CD4-positive, alpha-beta T cell treated with Interleukin-21 for 1 hour (primary cell): ENCODE measurements at regions not wholly inside any gene's neighbourhood (a gene's known extent, or its start where the extent isn't known, plus 50 kb on each side); places are given as distances from the start of the nearest gene placed in this dataset.

Source experiments
- DNase-seq: peaks from one replicate; pipeline ENCODE4 v3.0.0-alpha.2; 2020

DNA sequence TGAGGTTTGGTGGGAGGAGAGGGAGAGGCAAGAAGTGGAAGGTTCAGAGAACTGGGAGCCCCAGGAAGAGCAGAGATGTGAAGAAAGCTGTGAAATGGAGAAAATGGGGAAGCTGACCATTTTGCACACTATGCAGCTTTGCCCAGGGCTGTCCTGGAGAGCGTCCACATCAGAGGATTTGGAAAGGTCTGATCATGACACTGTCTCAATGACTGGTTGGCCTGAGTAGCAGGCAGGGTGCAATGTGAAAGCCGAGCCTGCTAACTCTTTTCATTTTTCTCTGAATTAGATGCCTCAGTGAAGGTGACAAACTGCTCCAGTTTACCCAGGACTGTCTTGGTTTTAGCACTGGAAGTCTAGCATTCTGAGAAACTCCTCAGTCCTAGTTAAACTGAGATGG lies 330.1 kb upstream of the RPS6KA3 start:
- no peak for DNase-seq

DNA sequence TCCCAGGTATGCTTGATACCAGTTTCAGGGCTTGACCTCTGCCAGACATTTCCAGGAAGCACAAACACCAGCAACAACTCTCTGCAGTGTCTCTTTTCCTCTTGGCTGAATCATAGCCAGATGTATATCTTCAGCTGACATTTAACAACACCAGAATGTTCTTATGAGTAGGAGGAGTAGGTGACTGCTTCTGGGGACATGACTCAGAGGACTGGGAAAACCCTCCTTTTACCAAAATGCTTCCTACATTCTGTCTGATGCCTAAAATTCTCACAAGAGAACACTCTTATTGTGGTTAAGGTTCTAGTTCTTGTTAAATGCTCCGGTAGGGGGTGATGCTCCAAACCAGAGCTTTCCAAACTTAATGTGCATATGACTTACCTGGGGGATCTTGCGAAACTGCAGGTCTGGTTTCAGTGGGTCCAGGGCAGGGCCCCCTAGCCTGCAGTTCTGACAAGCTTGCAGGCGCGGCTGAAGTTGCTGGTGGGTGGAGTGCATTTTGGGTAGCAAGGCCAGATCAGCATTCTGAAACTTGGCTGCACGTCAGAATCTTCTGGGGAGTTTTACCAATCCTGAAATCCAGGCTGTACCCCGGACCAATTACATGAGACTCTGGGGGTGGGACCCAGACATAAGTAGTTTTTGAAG lies 329.3 kb upstream of the RPS6KA3 start:
- DNase-seq = no peak

DNA sequence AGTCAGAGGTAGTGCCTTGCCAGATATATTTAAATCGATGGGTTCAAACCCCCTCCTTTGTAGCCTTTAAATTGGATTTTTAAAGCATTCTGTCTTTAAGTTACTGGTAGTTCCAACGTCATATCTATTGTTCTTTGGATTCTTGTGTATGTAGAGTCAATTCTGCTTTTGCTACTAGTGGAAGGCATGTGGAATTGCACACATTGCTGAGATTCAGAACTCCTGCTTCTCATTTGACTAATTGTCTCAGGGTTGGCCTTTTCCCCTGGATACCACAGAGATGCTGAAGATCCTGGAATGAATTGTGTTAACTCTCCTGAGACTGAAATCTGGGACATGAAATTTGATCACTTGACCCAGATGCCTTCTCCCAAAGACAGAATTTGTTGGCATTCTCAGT lies 328.3 kb upstream of the RPS6KA3 start:
- DNase-seq = no peak

DNA sequence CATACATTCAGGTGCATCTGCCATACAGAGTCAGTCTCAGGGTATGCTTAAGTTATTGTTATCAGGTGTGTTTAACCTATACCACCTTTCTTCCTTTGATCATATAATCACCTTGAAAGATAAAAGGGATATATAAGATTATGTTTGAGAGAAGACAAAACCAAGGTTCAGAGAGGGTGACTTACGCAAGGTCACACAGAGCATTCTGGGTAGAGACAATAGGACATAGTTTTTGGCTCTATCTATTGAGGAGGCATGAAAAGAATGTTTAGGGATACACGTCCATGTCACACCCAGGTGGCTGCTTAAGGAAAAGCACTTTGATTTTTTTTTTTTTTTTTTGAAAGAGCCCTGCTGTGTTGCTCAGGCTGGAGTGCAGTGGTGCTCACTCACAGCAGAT lies 327.1 kb upstream of the RPS6KA3 start:
- DNase-seq = no peak

DNA sequence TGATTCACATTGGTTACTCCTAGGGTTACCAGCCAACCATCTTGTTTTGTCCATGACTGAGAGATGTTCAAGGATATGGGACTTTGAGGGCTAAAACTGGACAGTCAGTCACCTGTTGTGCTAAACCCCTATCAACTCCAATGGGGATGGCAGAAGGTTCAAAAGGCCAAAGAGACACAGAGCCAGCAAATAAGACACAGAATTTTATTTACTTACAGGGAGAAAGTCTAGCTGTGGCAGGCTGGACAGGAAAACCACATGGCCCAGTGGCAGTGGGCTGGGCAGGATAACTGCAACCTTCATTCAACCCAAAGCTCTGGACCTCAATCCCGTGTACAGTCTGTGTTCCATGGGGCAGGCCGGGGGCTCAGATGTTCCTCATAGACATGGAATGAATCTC lies 326.7 kb upstream of the RPS6KA3 start:
- DNase-seq = no peak

DNA sequence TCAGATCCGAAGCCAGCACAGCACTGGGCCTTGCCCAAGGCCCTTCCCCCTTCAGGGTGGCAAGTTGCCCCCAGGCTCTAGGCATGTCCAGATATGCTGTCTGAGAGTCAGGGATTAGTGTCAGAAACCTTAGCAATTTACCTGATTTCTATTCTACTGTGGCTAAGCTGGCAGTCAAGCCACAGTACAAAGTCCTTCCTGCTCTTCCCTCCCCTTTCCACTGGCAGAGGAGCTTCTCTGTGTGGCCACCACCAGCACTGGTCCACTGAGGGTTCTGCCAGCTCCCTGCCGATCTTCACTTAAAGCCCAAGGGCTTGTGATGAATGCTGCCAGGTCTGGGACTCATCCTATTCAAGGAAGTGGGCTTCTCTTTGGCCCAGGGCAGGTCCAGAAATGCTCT lies 324.5 kb upstream of the RPS6KA3 start:
- DNase-seq = no peak

DNA sequence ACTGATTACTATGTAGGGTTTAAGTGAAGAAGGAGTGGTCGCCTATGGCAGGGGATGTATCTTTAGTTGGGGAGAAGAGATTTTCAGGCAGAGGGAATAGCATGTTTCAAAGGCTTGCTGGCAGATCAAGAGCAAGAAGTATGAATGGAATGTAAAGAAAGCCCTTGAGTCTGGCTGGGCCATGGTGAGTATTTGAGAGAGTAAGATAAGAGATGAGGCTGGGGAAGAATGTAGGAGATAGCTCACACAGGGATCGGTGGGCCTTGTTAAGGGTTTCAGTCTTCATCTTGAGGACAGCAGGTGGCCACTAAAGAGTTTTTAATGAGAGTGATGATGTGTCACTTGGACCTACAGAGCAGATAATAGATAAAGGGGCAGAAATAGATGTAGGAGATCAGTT lies 319.1 kb upstream of the RPS6KA3 start:
- DNase-seq = no peak

DNA sequence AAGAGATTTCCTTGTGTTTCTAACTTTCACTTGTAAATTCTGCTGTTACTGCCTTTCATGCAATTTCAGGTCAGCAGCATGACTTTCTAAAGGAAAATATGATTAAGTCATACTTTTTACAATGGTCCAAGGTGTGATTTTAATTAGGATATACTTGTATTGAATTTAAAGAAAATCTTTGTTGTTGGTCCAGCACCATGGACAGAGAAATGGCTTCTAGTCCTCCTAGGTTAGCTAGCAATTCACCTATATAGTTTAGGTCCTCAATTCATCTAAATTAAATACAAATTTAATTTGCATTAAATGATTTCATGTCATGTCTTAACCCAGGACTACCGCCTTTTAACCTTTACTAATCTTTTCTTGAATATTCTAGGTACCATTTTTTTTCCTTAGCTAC lies 304.9 kb upstream of the RPS6KA3 start:
- no peak for DNase-seq

DNA sequence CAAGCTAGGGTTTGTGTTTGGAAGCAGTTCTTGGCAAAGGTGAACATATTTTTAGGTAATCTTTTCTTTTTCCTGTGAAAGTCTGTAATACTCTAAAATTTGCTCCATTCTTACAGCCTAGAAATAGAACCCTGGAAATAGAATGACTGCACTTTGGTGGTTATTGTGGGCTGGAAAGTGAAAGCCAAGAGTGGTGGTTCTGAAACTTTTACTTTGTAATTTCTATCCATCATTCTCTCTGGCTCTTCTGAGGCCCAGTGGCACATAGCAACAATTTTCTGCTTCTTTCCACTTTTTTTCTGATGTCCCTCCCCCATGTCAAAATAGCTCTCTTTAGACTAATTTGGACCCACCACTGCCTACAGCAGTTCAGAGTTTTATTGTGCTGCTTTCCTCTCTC lies 300.4 kb upstream of the RPS6KA3 start:
- no peak for DNase-seq

DNA sequence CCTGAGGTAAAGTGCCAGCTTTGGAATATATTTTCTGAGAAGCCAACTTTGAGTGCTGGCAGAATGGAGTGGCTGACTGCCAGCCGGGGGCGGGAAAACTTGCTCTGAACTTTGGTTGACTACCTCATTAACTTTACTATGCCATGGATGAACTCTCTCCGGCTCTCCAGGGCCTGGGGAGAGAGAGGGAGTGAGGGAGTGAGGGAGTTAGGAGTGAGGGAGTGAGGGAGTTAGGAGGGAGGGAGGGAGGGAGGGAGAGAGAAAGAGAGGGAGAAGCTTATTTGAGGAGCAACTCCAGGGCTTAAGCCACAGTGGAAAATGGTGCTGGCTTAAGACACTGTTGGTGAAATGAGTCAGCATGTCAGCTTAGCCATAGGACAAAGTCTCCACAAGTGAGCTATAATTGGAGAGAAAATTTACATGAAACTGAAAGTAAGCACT lies 280.9 kb upstream of the RPS6KA3 start:
- DNase-seq = no peak

DNA sequence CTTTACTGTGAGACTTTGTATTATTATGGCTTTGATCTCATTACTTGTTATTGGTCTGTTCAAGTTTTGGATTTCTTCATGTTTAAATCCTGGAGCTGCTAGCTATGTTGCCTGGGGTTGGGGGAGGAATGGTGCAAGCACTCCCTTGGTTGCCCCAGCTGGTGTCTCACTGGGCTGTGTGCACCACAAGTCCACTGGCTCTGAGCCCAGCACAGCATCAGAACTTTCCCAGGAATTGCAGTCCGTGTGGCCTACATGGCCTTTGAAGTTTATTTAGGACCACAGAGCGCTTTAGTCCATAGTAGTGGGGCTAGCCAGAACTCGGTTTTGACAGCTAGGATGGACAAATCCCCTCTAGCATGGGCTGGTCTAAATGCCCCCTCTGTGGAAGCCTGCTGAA lies 278.8 kb upstream of the RPS6KA3 start:
- DNase-seq = no peak

DNA sequence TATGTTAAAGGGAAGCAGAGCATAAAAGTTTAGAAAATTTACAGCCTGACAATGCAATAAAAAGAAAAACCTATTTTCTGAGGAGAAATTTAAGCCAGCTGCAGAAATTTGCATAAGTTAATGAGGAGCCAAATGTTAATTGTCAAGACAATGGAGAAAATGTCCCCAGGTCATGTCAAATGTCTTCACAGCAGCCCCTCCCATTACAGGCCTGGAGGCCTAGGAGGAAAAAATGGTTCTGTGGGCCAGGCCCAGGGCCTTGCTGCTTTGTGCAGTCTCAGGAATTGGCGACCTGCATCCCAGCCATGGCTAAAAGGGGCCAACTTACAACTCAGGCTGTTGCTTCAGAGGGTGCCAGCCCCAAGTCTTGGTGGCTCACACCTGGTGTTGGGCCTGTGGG lies 275.4 kb upstream of the RPS6KA3 start:
- DNase-seq = no peak

DNA sequence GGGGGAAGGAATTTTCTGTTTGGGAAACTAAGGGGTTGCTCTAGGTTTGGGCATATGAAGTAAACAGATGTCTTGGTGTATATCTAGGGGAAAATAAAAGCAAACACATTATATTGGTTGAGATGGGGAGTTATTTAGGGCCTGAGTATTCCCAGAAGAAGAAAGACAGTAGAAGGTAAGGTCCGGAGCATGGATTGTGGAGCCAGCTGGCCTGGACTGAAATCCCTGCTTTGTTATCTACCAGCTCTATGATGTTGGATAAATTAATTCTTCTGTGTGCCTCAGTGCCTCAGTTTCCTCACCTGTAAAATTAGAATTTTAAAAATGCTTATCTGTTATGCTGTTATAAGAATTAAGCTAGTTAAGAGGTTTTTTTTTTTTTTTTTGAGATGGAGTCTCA lies 272.3 kb upstream of the RPS6KA3 start:
- DNase-seq = no peak

DNA sequence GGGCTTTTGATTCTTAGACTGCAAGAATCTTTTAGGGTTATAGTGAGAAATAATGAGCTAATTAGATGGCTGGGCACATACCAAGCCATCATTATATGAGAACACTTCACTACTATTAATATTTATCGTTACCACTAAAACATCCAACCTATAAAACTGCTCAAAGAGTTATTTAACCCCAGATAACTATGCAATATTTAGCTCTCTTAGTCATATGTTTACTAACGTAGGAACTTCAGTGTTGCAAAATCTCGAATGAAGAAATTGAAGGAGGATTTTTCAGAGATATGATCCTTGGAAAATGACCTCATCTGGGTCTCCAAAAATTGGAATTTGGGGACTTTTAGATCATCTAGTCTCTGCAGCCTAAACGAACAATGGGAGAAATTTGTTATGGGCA lies 265.0 kb upstream of the RPS6KA3 start:
- no peak for DNase-seq

DNA sequence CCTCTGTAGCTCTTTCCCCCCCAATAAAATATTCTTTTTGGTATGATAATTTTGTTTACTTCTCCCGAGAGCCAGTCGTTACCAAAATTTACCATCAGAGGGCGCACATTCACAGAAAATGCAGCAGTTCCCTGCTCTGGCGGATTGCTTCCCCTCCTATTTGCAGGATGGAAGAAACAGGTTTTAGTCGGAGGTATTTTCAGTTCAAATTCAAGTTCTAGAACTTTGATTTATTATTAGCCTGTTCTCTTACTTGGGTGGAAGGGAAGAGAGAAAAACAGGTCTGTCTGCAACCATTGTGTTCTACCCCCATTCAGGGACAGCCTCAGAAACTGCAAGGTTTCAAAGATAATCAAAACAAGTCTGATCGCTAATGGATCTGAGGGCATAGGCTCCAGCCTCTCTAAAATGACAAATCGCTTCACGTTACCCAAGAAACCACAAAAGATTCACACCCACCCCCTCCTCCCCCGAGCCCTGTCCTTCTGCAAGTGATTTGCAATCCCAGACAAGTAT lies 263.8 kb upstream of the RPS6KA3 start:
- DNase-seq = peak; percentile 59

DNA sequence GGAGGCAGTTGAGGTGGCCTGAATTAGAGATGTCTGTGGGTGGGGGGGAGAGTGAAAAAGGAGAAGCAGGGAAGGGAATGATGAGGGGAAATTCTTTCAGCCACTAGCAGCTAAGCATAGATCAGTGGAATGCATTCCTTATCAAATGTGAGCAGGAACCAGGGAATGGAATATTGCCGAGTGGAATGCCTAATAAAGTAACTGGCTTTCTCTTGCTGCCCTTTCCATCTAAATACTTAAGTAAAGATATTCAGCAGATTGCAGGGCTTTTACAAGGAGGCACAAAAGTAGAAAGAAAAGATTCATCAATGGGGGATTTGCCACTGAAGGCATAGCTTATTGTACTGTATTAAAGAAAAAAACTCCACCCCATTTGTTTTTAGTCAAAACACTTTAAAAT lies 263.0 kb upstream of the RPS6KA3 start:
- no peak for DNase-seq

DNA sequence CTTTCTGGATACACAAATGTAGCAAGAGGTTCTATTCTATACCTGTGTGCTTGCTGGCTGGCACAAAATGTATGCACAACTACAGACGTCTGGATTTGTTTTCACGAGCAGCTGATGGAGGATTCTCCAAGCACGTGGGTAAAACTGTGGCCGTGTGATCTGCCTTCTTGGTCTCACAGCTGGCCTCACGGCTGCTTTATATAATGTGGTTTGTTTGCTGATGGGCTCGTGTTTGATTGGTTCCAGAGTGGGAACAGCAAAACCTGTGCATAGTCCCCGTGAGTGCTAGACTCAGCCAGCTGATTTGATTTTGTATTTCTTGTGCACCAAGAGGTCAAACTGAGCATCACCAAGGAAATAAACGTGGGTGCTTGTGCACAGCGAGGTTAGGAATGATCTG lies 262.6 kb upstream of the RPS6KA3 start:
- no peak for DNase-seq

DNA sequence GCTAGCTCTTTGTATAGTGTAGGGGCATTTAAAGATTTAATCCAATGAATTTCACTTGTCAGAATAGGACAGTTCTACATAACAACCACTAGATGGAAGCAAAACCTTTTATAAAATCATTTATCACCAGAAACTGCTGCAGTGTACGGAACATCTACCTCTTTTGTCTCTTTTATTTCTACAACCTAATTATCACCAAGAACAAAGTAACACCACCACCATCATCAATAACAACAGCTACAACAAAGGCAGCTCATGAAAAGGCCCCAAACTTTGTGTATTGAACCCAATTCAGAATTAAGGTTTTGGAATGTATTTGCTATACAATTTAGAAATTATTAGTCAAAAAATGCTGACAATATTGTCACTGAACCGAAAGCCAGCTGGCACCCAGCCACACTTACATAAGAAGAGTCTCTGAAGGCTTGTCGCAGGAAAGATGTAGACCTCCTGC lies 260.9 kb upstream of the RPS6KA3 start:
- peak; percentile 32 for DNase-seq

DNA sequence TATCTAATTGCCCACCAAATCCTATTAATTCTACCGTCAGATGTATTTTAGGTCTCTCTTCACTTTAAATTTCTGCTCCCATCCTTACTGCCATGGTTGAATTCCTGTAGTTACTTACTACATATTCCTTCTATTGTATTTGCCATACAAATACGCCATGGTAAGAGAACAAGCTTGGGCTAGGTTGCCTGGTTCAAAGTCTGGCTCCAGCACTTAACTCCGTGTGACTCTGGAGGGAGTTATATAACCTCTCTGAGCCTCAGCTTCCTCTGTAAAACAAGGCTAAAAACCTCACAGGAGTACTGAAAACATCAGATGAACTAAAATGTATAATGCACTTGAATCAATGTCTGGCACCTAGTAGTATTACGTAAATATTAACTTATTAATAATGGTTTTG lies 260.3 kb upstream of the RPS6KA3 start:
- DNase-seq = no peak

DNA sequence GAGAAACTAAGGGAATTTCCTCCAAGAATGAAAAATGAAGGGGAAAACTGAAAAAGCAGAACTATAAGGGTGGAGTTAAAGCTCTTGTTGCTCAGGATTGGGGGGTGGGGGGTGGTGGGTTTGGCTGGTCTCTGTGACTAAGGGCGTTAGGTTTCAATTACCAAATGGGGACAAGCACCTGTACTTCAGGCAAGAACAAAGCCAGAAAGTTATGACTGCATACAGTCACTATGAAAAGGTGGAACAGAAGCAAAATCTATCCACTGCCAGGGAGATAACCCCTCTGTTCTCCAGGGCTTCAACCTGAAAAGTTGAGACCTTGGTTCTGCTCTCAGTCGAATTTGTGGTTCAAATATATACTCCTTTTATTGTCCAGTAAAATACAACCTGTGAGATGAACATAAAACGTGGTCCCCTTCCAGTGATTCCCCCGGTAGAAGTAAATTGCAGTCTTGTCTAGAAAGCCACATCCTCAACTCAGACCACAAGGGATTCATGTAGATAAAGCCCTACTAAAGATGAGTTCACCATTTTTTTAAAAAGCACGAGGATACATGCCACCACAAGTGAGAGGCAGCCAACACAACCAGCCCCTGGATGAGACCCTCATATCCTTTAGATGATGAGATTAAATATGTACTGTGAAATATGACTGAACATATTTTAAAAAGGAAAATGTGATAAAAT lies 257.1 kb upstream of the RPS6KA3 start:
- peak; percentile 15 for DNase-seq

DNA sequence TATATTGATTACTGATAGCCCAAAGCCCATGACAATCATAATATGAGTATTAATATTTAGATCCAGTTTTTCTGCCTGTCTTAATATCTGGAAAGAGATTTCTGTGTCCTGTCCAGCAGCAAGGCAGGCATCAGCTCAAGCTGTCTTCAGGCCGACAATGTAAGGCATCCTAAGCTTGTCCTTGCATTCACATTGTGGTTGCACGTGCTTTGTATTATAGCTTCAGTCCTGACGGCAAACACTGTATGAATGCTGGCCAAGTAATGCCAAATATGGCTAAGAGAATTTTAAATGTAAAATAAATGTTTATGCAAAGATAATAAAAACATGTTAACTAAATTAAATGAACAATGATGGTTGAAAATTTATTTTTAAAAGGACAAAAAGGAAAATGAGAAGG lies 255.7 kb upstream of the RPS6KA3 start:
- DNase-seq = no peak

DNA sequence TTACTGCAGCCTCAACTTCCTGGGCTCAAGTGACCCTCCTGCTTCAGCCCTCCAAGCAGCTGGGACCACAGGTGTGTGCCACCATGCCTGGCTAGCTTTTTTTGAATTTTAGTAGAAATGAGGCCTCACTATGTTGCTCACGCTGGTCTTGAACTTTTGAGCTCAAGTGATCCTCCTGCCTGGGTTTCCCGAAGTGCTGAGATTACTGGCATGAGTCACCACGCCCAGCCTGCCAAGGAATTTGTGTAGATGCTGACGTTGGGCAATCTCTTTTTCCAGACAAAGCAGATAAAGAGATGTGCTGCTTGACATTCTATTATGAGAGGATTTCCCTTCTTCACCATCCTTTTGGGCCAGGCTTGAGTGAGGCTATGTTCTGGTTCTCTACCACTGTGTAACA lies 254.5 kb upstream of the RPS6KA3 start:
- no peak for DNase-seq

DNA sequence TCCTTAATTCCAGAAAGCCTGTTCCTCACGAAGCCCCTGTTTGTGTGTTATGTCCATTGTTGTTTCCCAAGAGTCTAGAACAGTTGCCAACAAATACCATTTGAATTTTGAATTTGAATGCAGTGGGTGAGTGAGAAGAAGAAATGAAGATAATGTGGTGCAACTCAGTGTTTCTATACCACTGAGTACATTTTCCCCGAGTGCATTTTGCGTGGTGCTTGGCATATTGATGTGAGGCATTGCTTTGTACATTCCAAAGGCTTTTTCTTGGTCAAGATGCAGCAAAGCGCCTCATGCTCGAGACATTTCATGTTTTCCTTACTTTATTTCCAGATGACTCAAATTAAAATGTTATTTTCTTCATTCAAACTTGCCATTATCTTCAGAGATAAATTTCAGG lies 253.1 kb upstream of the RPS6KA3 start:
- DNase-seq = no peak

DNA sequence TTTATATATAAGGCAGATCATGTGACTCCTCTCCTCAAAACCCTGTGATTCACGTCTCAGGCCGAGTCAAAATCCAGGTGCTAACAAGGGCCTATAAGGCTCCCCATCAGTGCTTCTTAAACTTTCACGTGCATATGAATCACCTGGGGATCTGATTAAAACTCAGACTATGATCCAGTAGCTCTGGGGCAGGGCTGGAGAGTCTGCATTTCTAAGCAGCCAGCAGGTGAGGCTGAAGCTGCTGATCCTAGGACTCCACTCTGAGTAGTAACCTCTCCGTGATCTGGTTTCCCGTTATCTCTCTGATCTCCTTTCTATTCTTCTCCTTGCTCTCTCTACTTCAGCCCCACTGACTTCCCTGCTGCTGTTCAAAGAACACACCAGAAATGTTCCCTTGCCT lies 252.4 kb upstream of the RPS6KA3 start:
- no peak for DNase-seq

DNA sequence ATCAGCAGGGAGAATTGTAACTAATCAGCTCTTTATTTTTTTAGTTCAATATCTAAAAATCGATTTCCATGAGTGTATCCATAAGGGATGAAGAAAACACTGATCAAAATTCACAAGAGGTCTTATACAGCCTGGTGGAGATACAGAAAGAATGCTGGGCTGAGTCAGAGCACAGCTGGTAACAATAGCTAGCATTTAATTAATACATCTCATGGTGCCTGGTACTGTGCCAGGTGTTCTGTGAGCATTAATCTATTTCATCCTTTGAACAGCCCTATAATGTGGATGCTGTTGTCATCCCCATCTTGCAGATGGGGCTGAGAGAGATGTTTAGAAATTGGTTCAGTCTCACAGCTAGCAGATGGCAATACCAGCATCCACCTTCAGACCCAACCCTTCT lies 250.9 kb upstream of the RPS6KA3 start:
- DNase-seq = no peak
